ENCODE measurements at regions not wholly inside any gene's neighbourhood (a gene's known extent, or its start where the extent isn't known, plus 50 kb on each side); places are given as distances from the start of the nearest gene placed in this dataset.
"Not testable (repeated sequence)": the region's sequence is repeated elsewhere in the genome, so short reads cannot be mapped to it uniquely, and the experiment has no call there.

DNA sequence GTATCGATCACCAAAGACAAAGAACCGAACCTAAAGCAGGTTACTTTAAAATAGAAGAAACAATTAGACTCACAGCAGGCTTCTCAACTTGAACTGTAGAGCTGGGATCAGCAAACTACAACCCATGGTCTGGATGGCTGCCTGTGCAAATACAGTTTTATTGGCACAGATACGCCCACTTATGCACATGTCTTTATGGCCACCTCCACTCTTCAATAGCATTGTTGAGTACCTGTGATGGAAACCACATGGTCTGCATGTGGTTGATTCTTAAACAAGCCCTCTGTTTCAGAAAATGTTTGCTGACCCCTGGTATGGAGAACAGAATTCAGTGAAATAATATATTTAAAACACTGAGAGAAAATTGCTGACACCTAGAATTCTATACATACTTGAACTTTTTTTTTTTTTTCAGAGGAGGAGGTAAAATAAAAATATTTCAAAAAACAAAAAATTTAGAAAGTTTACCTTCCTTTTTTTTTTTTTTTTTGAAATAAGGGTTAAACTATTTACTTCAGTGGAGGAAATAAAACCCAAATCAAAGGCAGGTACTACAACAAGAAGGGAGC is 263.8 kb upstream of the ATP10A start:
- no peak for DNase-seq (ENCODE audit: low read depth)

- no peak for DNase-seq (ENCODE audit: low read depth)
These were observed 262.9 kb upstream of the ATP10A start for GRCh38 chr15:26126070-26126469.

- no peak for DNase-seq (ENCODE audit: low read depth)
These were observed 262.5 kb upstream of the ATP10A start for GRCh38 chr15:26125664-26126063.

DNA sequence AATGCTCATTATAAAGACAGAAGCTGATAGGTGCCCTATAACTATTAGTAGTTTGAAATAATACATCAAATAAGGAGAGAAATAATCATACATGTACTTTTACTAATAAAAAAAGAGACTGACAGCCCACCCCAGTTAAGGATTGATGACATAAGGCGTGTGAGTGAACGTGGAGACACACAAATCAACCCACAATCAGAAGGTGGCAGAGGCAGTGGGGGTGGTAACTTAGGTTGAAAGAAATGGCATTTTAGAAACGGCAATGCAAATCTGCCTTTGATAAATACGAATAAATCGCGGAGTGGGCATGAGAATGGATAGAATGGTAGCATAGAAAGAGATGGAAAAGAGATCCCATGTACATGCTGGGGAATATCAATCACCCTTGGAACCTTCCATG is 256.2 kb upstream of the ATP10A start:
- DNase-seq (ENCODE audit: low read depth) = no peak

GRCh38 chr15:26115229-26115943 is 252.3 kb upstream of the ATP10A start:
- no peak for DNase-seq (ENCODE audit: low read depth)

- DNase-seq (ENCODE audit: low read depth) = not testable (repeated sequence)
These were observed 251.0 kb upstream of the ATP10A start for GRCh38 chr15:26114128-26114527.

DNA sequence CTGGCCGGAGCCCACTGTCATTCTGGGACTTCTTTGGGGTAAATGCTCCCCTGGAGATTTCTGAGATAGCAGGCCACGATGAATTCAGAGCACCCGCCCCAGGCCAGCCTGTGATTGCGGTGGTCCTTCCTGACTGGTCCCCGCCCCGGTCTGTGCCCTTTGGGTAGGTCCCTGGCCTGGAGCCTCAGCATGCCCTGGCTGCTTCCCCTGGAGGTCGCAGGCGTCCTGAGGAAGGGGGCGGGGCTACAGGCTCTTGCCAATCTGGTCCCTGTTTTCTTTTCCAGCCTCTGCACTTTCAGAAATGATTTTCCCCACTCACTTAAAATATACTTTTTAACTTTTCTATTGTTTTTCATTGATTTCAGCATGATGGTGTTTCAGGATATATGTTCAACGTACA is 250.2 kb upstream of the ATP10A start:
- DNase-seq (ENCODE audit: low read depth) = no peak

GRCh38 chr15:26109203-26109602 is 246.1 kb upstream of the ATP10A start:
- DNase-seq (ENCODE audit: low read depth) = no peak

- no peak for DNase-seq (ENCODE audit: low read depth)
These were observed 243.4 kb upstream of the ATP10A start for GRCh38 chr15:26106556-26106955.

DNA sequence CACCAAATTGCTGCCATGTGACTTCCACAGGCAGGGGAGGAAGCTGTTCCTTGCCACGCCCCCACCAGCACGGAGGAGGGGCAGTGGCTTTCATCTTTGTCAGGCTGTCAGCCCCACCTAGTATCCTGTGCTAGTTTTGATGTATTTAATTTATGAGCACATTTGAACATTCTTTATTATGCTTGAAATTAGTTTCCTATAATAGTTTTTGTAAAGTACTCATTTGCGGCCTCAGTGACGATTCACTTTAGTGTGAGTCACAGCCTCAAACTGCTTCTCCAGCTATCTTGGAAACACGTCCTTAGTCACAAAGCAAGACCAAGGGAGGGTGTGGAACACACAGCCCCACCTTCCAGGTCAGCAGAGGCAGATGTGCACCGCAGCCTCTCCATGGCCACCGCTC is 239.9 kb upstream of the ATP10A start:
- no peak for DNase-seq (ENCODE audit: low read depth)

DNA sequence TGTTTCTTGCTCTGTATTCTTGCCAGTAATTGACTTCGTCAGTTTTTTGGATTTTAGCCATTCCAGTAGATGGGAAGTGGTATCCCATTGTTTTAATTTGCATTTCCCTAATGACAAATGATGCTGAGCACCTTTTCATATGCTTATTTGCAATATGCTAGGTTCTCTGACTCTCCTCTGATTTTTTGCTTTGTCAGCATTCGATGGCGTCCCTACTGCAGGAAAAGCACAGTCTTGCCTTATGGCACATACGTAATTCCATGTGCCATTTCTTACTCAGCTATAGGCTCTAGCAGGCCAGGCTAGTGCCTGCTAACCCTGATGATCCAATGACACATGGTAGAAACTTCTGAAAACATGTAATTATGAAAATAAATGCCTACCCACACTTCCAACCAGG is 239.2 kb upstream of the ATP10A start:
- no peak for DNase-seq (ENCODE audit: low read depth)

- DNase-seq (ENCODE audit: low read depth) = no peak
These were observed 238.3 kb upstream of the ATP10A start for GRCh38 chr15:26101443-26101842.

- DNase-seq (ENCODE audit: low read depth) = no peak
These were observed 235.7 kb upstream of the ATP10A start for GRCh38 chr15:26098801-26099200.

GRCh38 chr15:26097216-26097615 is 234.1 kb upstream of the ATP10A start:
- no peak for DNase-seq (ENCODE audit: low read depth)

DNA sequence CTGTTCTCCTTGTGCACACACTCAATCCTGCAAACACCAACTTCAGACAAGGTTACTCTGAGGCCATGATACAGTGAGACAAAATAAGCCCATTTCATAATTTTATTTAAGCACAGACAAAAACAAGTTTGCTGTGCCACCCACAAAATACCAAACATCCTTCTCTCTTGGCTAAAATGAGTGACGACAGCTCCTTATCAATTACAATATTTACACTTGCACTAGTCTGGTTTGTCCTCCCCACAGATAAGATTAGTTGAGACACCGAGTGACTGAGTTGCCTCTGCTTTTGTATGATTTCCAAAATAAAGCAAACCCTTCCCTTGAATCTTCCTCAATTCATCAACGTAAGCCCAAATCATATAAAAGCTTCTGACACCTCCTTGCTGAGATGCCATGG is 233.5 kb upstream of the ATP10A start:
- DNase-seq (ENCODE audit: low read depth) = no peak

- DNase-seq (ENCODE audit: low read depth) = no peak
These were observed 232.7 kb upstream of the ATP10A start for GRCh38 chr15:26095710-26096330.

- no peak for DNase-seq (ENCODE audit: low read depth)
These were observed 228.1 kb upstream of the ATP10A start for GRCh38 chr15:26091184-26091583.

GRCh38 chr15:26087881-26088280 is 224.8 kb upstream of the ATP10A start:
- DNase-seq (ENCODE audit: low read depth) = no peak

DNA sequence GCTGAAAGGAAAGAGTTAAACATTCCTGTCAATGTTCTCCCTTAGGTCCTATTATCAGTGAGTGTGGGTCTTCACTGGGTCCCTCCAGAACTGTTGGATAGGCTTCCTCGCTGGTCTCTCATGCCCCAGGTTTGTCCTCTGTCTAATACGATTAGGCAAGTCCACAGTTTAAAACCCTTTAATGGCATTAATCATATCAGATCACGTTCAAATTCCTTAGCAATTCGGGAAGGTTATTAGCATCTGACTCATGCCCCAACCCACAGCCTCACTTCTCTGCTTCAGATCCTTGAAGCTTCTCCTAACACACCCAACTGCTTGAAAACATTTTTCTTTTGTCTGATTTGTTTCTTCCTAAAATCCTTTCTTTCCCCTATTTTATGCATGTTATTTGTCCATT is 224.3 kb upstream of the ATP10A start:
- no peak for DNase-seq (ENCODE audit: low read depth)

DNA sequence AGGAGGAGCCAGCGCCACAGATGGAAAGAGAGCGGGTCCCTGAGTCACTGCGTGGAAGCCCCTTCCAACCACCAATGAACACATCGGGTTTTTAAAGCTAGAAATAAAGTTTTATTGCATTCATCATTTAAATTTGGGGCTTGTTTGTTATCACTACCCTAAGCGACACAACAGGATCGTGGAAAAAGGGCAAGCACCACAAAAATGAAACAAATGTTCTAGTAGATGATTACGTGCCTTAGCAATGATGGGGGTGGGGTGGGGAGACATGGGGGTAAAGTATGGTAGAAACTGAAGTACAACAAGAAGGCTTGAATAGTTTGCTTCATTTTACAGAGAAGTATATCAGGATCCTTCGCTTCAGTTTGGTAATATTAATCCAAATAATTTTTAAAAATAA is 221.6 kb upstream of the ATP10A start:
- DNase-seq (ENCODE audit: low read depth) = no peak

DNA sequence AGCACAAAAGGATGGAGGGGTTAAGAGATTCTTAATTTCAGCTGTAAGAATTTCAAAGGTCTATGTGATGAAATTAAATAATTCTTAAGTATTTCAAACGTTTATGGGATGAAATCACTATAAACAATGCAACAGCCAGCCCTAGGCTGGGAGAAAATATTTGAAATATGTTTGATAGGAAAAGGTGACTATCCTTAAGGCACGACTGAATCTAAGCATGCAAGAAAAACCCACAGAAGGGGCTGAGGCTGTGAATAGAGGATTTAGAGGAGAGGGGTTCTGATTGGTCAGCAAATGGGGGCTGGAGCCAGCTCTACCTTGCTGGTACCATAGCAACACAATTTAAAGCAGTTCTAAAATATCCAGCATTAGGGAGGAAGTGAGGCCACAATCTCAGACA is 220.8 kb upstream of the ATP10A start:
- DNase-seq (ENCODE audit: low read depth) = no peak

- no peak for DNase-seq (ENCODE audit: low read depth)
These were observed 220.3 kb upstream of the ATP10A start for GRCh38 chr15:26083457-26083856.

All from forelimb muscle (tissue), 1 donor.